Kidney epithelial cell (primary cell): ENCODE measurements at regions not wholly inside any gene's neighbourhood (a gene's known extent, or its start where the extent isn't known, plus 50 kb on each side); places are given as distances from the start of the nearest gene placed in this dataset.

Experiments
- DNase-seq: peaks from one replicate; pipeline ENCODE4 v3.0.0-alpha.2; 2010; ENCODE audit warnings: low read depth
- H3K27me3 ChIP-seq: 2 replicates; pipeline ENCODE4 v1.6.0; 2011; ENCODE audit warnings: low read length; ENCODE audit not compliant: control insufficient read depth, insufficient read depth
- H3K36me3 ChIP-seq: 2 replicates; pipeline ENCODE4 v1.5.1; 2011; ENCODE audit warnings: low read length; ENCODE audit not compliant: control insufficient read depth, insufficient read depth
- H3K4me3 ChIP-seq: 2 replicates; pipeline ENCODE4 v1.5.1; 2011; ENCODE audit warnings: low read depth, mild to moderate bottlenecking, control low read depth, low read length
- CTCF ChIP-seq: IDR thresholded peaks from 2 replicates; pipeline ENCODE4 v1.5.1; 2011; ENCODE audit warnings: mild to moderate bottlenecking, moderate library complexity, low read length, control low read depth, inconsistent platforms; ENCODE audit not compliant: insufficient read depth, poor library complexity, severe bottlenecking

GRCh38 chr20:50388733-50389437 lies 121.3 kb upstream of the PTPN1 start:
- no peaks in the 10 kb centered on the region for H3K27me3 ChIP-seq
- DNase-seq = no peak
- TF ChIP-seq CTCF = no peak

GRCh38 chr20:50389438-50389807 lies 120.8 kb upstream of the PTPN1 start:
- TF ChIP-seq CTCF = no peak
- Histone ChIP-seq H3K27me3 (no peaks in the 10 kb centered on the region), H3K36me3 (no peaks in the 10 kb centered on the region), H3K4me3 (no peak overlapping the region)
- no peak for DNase-seq

More at GRCh38 chr20:50388733-50389437, 121.3 kb upstream of the PTPN1 start:
- H3K36me3 ChIP-seq = no peaks in the 10 kb centered on the region
- no peak overlapping the region for H3K4me3 ChIP-seq

- H3K4me3 ChIP-seq = no peak overlapping the region
- no peaks in the 10 kb centered on the region for H3K36me3 ChIP-seq
- H3K27me3 ChIP-seq = no peaks in the 10 kb centered on the region
- TF ChIP-seq CTCF = no peak
- no peak for DNase-seq
Measured at GRCh38 chr20:50389808-50390684, 120.1 kb upstream of the PTPN1 start.

GRCh38 chr20:50390685-50391443 lies 119.3 kb upstream of the PTPN1 start:
- Histone ChIP-seq H3K4me3 (no peak overlapping the region), H3K27me3 (no peaks in the 10 kb centered on the region), H3K36me3 (no peaks in the 10 kb centered on the region)
- no peak for DNase-seq
- TF ChIP-seq CTCF = no peak

- DNase-seq = no peak
- H3K4me3 ChIP-seq = no peak overlapping the region
- no peak for TF ChIP-seq CTCF
Measured at GRCh38 chr20:50391444-50392137, 118.6 kb upstream of the PTPN1 start.

More at GRCh38 chr20:50391444-50392137, 118.6 kb upstream of the PTPN1 start:
- Histone ChIP-seq H3K27me3 (no peaks in the 10 kb centered on the region), H3K36me3 (no peaks in the 10 kb centered on the region)
